Type B pancreatic cell (in vitro differentiated cells): ENCODE measurements at regions not wholly inside any gene's neighbourhood (a gene's known extent, or its start where the extent isn't known, plus 50 kb on each side); places are given as distances from the start of the nearest gene placed in this dataset.

Source experiments
- DNase-seq: peaks from one replicate; pipeline ENCODE4 v3.0.0; 2021; ENCODE audit warnings: mixed read lengths; ENCODE audit not compliant: unreplicated experiment; ENCODE audit errors: extremely low spot score
- H3K27ac Mint-ChIP-seq: 2 replicates; pipeline ENCODE4 v1.8.0; 2021; ENCODE audit warnings: mild to moderate bottlenecking, mixed read lengths
- H3K27me3 Mint-ChIP-seq: 2 replicates; pipeline ENCODE4 v1.8.0; 2021; ENCODE audit warnings: mixed read lengths
- H3K36me3 Mint-ChIP-seq: 2 replicates; pipeline ENCODE4 v1.8.0; 2021; ENCODE audit warnings: mixed read lengths
- H3K4me1 Mint-ChIP-seq: one replicate; pipeline ENCODE4 v1.8.0; 2021; ENCODE audit warnings: mixed read lengths; ENCODE audit not compliant: unreplicated experiment
- H3K4me3 Mint-ChIP-seq: 2 replicates; pipeline ENCODE4 v1.8.0; 2021; ENCODE audit warnings: mild to moderate bottlenecking, mixed read lengths
- H3K9me3 Mint-ChIP-seq: 2 replicates; pipeline ENCODE4 v1.8.0; 2021; ENCODE audit warnings: mixed read lengths
- CTCF ChIP-seq: fragments of 200-600 bp; sonication (generic); conservative IDR thresholded peaks from 2 replicates; pipeline ENCODE4 v1.5.0; 2021; ENCODE audit warnings: antibody characterized with exemption, mild to moderate bottlenecking

- TF ChIP-seq CTCF: no peak
- H3K9me3 Mint-ChIP-seq: no peaks in the 10 kb centered on the region
- H3K27me3 Mint-ChIP-seq: peaks cover 13% of the 10 kb centered on the region
- no peaks in the 10 kb centered on the region for H3K4me1 Mint-ChIP-seq
- no peak overlapping the region for H3K4me3 Mint-ChIP-seq
- no peaks in the 10 kb centered on the region for H3K36me3 Mint-ChIP-seq
- no peak for DNase-seq
- no peak overlapping the region for H3K27ac Mint-ChIP-seq
These were observed 146.6 kb downstream of the RDH14 start for GRCh38 chr2:18413676-18414396.

GRCh38 chr2:18412980-18413675, 147.3 kb downstream of the RDH14 start:
- Mint-ChIP-seq H3K4me3 (no peak overlapping the region), H3K9me3 (no peaks in the 10 kb centered on the region), H3K36me3 (no peaks in the 10 kb centered on the region), H3K4me1 (no peaks in the 10 kb centered on the region), H3K27ac (no peak overlapping the region), H3K27me3 (peaks cover 9% of the 10 kb centered on the region)
- DNase-seq: no peak
- no peak for TF ChIP-seq CTCF

- Mint-ChIP-seq H3K9me3 (no peaks in the 10 kb centered on the region), H3K4me1 (no peaks in the 10 kb centered on the region), H3K27ac (no peak overlapping the region), H3K27me3 (peaks cover 9% of the 10 kb centered on the region), H3K4me3 (no peak overlapping the region), H3K36me3 (no peaks in the 10 kb centered on the region)
- TF ChIP-seq CTCF: no peak
- DNase-seq: no peak
These were observed 148.8 kb downstream of the RDH14 start for GRCh38 chr2:18411626-18412025.

GRCh38 chr2:18410543-18410942, 149.9 kb downstream of the RDH14 start:
- DNase-seq: no peak
- peaks cover 9% of the 10 kb centered on the region for H3K27me3 Mint-ChIP-seq
- peaks cover 5% of the 10 kb centered on the region for H3K4me1 Mint-ChIP-seq

GRCh38 chr2:18408638-18409037, 151.8 kb downstream of the RDH14 start:
- no peak for TF ChIP-seq CTCF
- Mint-ChIP-seq H3K27ac (no peak overlapping the region), H3K9me3 (no peaks in the 10 kb centered on the region), H3K36me3 (no peaks in the 10 kb centered on the region), H3K27me3 (peaks cover 21% of the 10 kb centered on the region), H3K4me3 (no peak overlapping the region), H3K4me1 (peaks cover 16% of the 10 kb centered on the region)
- DNase-seq: no peak

More at GRCh38 chr2:18410543-18410942, 149.9 kb downstream of the RDH14 start:
- TF ChIP-seq CTCF: no peak
- Mint-ChIP-seq H3K27ac (no peak overlapping the region), H3K9me3 (no peaks in the 10 kb centered on the region), H3K36me3 (no peaks in the 10 kb centered on the region), H3K4me3 (no peak overlapping the region)
